ENCODE measurements at regions not wholly inside any gene's neighbourhood (a gene's known extent, or its start where the extent isn't known, plus 50 kb on each side); places are given as distances from the start of the nearest gene placed in this dataset.
"Not testable (repeated sequence)": the region's sequence is repeated elsewhere in the genome, so short reads cannot be mapped to it uniquely, and the experiment has no call there.

DNA sequence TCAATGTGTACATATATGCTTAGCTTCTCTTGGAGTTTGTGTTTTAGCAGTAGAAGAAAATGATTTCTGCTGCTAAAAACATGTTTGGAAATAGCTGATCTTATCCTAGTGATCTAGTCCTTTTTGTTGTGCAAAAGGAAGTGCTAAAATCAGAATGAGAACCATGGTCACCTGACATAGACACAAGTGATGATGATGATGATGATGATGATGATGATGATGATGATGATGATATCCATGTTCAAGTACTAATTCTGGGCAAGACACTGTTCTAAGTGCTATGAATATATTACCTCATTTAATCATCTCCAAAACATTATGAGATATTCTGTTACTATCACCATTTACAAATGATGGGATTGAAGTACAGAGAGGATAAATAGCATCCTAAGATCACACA is 79.8 kb downstream of the ANKEF1 start:
- Histone ChIP-seq H3K4me3 (ENCODE audit: low read depth, low read length) (no peak overlapping the region), H3K27me3 (ENCODE audit: control insufficient read depth, insufficient read depth, low read length) (no peaks in the 10 kb centered on the region), H3K27ac (ENCODE audit: low read depth, low read length) (no peak overlapping the region), H3K9me3 (ENCODE audit: control insufficient read depth, insufficient read depth, low read length) (no peaks in the 10 kb centered on the region)
- TF ChIP-seq, protein P1, sequence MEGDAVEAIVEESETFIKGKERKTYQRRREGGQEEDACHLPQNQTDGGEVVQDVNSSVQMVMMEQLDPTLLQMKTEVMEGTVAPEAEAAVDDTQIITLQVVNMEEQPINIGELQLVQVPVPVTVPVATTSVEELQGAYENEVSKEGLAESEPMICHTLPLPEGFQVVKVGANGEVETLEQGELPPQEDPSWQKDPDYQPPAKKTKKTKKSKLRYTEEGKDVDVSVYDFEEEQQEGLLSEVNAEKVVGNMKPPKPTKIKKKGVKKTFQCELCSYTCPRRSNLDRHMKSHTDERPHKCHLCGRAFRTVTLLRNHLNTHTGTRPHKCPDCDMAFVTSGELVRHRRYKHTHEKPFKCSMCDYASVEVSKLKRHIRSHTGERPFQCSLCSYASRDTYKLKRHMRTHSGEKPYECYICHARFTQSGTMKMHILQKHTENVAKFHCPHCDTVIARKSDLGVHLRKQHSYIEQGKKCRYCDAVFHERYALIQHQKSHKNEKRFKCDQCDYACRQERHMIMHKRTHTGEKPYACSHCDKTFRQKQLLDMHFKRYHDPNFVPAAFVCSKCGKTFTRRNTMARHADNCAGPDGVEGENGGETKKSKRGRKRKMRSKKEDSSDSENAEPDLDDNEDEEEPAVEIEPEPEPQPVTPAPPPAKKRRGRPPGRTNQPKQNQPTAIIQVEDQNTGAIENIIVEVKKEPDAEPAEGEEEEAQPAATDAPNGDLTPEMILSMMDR (IDR thresholded peaks at IDR 0.05; ENCODE audit: low read depth, low read length), result no peak
- ChIA-PET POLR2A (interaction anchor here (0.5 to 1.0 kb wide), 3 partner anchors 22 to 320 kb away, joined by 3 to 7 read pairs (median 3); partner anchors contain the start of gene SLX4IP), CTCF (interaction anchor here (0.7 to 2.6 kb wide), 3 partner anchors 24 to 312 kb away, joined by 3 to 10 read pairs (median 6); no protein-coding TSS in a partner anchor)
- no peak for DNase-seq (ENCODE audit: low read depth, low spot score)

- H3K27ac ChIP-seq (ENCODE audit: low read depth, low read length), result no peak overlapping the region
- CTCF ChIA-PET, result interaction anchor here (2.6 kb wide), 1 partner anchor 24 kb away, joined by 10 read pairs; no protein-coding TSS in a partner anchor
- TF ChIP-seq, protein P1 (IDR thresholded peaks at IDR 0.05; ENCODE audit: low read depth, low read length), result no peak
- no peaks in the 10 kb centered on the region for H3K27me3 ChIP-seq (ENCODE audit: control insufficient read depth, insufficient read depth, low read length)
- no peaks in the 10 kb centered on the region for H3K9me3 ChIP-seq (ENCODE audit: control insufficient read depth, insufficient read depth, low read length)
- POLR2A ChIA-PET, result interaction anchor here (0.5 to 1.0 kb wide), 3 partner anchors 22 to 320 kb away, joined by 3 to 7 read pairs (median 3); partner anchors contain the start of gene SLX4IP
- DNase-seq (ENCODE audit: low read depth, low spot score), result peak; percentile 84
- H3K4me3 ChIP-seq (ENCODE audit: low read depth, low read length), result no peak overlapping the region
Measured at GRCh38 chr20:10115021-10115420, 80.2 kb downstream of the ANKEF1 start.

DNA sequence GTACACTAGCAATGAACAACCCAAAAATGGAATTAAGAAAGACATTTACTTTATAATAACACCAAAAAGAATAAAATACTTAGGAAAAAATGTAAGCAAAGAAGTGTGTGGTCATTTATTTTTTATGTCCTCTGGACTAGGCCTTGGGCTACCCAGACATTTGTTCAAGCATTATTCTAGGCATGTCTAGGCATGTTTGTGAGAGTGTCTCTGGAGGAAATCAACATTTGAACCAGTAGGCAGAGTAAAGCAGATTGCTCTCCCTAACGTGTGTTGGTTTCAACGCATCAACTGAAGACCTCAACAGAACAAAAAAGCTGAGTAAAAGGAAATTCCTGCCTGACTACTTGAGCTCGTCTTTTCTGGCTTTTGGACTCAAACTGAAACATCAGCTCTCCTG is 84.5 kb downstream of the ANKEF1 start:
- ChIA-PET CTCF (interaction anchor here (0.7 kb wide), 1 partner anchor 28 kb away, joined by 3 read pairs; no protein-coding TSS in a partner anchor), POLR2A (interaction anchor here (0.6 kb wide), 1 partner anchor 152 kb away, joined by 3 read pairs; no protein-coding TSS in a partner anchor)
- no peak for DNase-seq (ENCODE audit: low read depth, low spot score)
- no peak overlapping the region for H3K4me3 ChIP-seq (ENCODE audit: low read depth, low read length)
- H3K9me3 ChIP-seq (ENCODE audit: control insufficient read depth, insufficient read depth, low read length), result peaks cover 4% of the 10 kb centered on the region
- no peaks in the 10 kb centered on the region for H3K27me3 ChIP-seq (ENCODE audit: control insufficient read depth, insufficient read depth, low read length)
- TF ChIP-seq, protein P1 (IDR thresholded peaks at IDR 0.05; ENCODE audit: low read depth, low read length), result no peak
- no peak overlapping the region for H3K27ac ChIP-seq (ENCODE audit: low read depth, low read length)

DNA sequence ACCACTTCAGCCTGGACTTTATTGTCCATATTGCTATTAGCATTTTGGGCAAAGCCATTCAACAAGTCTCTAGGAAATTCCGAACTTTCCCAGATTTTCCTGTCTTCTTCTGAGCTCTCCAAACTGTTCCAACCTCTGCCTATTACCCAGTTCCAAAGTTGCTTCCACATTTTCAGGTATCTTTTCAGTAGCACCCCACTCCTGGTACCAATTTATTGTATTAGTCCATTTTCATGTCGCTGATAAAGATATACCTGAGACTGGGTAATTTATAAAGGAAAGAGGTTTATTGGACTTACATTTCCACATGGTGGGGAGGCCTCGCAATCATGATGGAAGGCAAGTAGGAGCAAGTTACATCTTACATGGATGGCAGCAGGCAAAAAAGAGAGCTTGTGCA is 90.1 kb downstream of the ANKEF1 start:
- CTCF ChIA-PET, result interaction anchor here (1.7 kb wide), 1 partner anchor 34 kb away, joined by 5 read pairs; no protein-coding TSS in a partner anchor
- H3K9me3 ChIP-seq (ENCODE audit: control insufficient read depth, insufficient read depth, low read length); DNase-seq (ENCODE audit: low read depth, low spot score); H3K4me3 ChIP-seq (ENCODE audit: low read depth, low read length); H3K27ac ChIP-seq (ENCODE audit: low read depth, low read length); POLR2A ChIA-PET; H3K27me3 ChIP-seq (ENCODE audit: control insufficient read depth, insufficient read depth, low read length): not testable (repeated sequence)

DNA sequence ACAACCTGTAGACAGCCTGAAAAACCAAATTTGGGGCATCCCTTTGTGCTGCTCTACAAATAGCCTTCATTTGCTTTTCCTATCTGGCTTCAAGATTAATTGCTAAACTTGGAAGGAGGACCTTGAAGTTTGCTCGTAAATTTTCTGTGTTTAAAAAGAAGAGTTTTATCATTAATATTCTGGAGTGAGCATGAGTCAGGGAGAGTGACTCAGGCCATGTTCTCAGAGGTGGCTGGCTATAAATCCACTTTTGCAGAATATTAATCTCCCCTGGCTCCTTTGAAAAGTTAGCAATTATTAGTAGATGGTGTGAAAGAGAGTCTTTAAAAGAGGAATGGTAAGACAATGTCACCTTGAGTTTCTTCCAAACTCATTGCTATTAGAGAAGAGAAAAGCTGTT is 91.0 kb downstream of the ANKEF1 start:
- H3K4me3 ChIP-seq (ENCODE audit: low read depth, low read length), result no peak overlapping the region
- ChIA-PET CTCF (interaction anchor here (1.7 kb wide), 1 partner anchor 35 kb away, joined by 5 read pairs; no protein-coding TSS in a partner anchor), POLR2A (no interaction called here)
- H3K27me3 ChIP-seq (ENCODE audit: control insufficient read depth, insufficient read depth, low read length), result no peaks in the 10 kb centered on the region
- DNase-seq (ENCODE audit: low read depth, low spot score), result no peak
- H3K9me3 ChIP-seq (ENCODE audit: control insufficient read depth, insufficient read depth, low read length), result peaks cover 5% of the 10 kb centered on the region
- H3K27ac ChIP-seq (ENCODE audit: low read depth, low read length), result no peak overlapping the region
- TF ChIP-seq, protein P1 (IDR thresholded peaks at IDR 0.05; ENCODE audit: low read depth, low read length), result no peak
